ENCODE measurements at regions not wholly inside any gene's neighbourhood (a gene's known extent, or its start where the extent isn't known, plus 50 kb on each side); places are given as distances from the start of the nearest gene placed in this dataset.

- TF ChIP-seq SUZ12 (IDR thresholded peaks at IDR 0.05; ENCODE audit: extremely low read depth, insufficient read depth, insufficient read length) (no peak), YY1 (IDR thresholded peaks at IDR 0.05; ENCODE audit: insufficient read depth, insufficient read length) (no peak)
Measured at GRCh38 chr1:37108596-37109188, 74.4 kb upstream of the GRIK3 start.
